ENCODE measurements at regions not wholly inside any gene's neighbourhood (a gene's known extent, or its start where the extent isn't known, plus 50 kb on each side); places are given as distances from the start of the nearest gene placed in this dataset.
A peak's percentile ranks its signal among the peaks of the same experiment; 100 is the strongest.

- peak; percentile 29; the same call in 1 of the 2 replicates for TF ChIP-seq POLR2AphosphoS5 (IDR thresholded peaks at IDR 0.05; ENCODE audit: low read depth)
- TF ChIP-seq CTCF (IDR thresholded peaks at IDR 0.05; ENCODE audit: insufficient read depth, low read length): no peak
- no peak; the same call in 1 of the 2 replicates for TF ChIP-seq GABPA (IDR thresholded peaks at IDR 0.05; ENCODE audit: low read depth)
- TF ChIP-seq SPI1 (IDR thresholded peaks at IDR 0.05; ENCODE audit: borderline replicate concordance, low read depth): peak; percentile 99
- TF ChIP-seq, protein P1, sequence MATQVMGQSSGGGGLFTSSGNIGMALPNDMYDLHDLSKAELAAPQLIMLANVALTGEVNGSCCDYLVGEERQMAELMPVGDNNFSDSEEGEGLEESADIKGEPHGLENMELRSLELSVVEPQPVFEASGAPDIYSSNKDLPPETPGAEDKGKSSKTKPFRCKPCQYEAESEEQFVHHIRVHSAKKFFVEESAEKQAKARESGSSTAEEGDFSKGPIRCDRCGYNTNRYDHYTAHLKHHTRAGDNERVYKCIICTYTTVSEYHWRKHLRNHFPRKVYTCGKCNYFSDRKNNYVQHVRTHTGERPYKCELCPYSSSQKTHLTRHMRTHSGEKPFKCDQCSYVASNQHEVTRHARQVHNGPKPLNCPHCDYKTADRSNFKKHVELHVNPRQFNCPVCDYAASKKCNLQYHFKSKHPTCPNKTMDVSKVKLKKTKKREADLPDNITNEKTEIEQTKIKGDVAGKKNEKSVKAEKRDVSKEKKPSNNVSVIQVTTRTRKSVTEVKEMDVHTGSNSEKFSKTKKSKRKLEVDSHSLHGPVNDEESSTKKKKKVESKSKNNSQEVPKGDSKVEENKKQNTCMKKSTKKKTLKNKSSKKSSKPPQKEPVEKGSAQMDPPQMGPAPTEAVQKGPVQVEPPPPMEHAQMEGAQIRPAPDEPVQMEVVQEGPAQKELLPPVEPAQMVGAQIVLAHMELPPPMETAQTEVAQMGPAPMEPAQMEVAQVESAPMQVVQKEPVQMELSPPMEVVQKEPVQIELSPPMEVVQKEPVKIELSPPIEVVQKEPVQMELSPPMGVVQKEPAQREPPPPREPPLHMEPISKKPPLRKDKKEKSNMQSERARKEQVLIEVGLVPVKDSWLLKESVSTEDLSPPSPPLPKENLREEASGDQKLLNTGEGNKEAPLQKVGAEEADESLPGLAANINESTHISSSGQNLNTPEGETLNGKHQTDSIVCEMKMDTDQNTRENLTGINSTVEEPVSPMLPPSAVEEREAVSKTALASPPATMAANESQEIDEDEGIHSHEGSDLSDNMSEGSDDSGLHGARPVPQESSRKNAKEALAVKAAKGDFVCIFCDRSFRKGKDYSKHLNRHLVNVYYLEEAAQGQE (IDR thresholded peaks at IDR 0.05; ENCODE audit: insufficient replicate concordance, low read depth): no peak
- Histone ChIP-seq H3K27me3 (ENCODE audit: insufficient read depth, poor library complexity, severe bottlenecking) (no peaks in the 10 kb centered on the region), H3K27ac (replicated peaks) (peak overlapping the region; percentile 88), H3K4me3 (replicated peaks; ENCODE audit: insufficient read depth, low read length) (peak overlapping the region; percentile 19)
- peak in 1 of 2 experiments; percentile 89 for DNase-seq (ENCODE audit: low read depth in 1 of 2, low spot score in 1 of 2)
Measured at GRCh38 chr12:124391340-124392261, 96.7 kb downstream of the RFLNA start.

- Histone ChIP-seq H3K27me3 (ENCODE audit: insufficient read depth, poor library complexity, severe bottlenecking) (no peaks in the 10 kb centered on the region), H3K27ac (replicated peaks) (peak overlapping the region; percentile 88), H3K4me3 (replicated peaks; ENCODE audit: insufficient read depth, low read length) (peak overlapping the region; percentile 19)
- DNase-seq (ENCODE audit: low read depth in 1 of 2, low spot score in 1 of 2): peak; percentile 72 to 73
- TF ChIP-seq SPI1 (IDR thresholded peaks at IDR 0.05; ENCODE audit: borderline replicate concordance, low read depth) (peak; percentile 82), CTCF (IDR thresholded peaks at IDR 0.05; ENCODE audit: insufficient read depth, low read length) (no peak)
Measured at GRCh38 chr12:124390442-124391097, 95.7 kb downstream of the RFLNA start.

DNA sequence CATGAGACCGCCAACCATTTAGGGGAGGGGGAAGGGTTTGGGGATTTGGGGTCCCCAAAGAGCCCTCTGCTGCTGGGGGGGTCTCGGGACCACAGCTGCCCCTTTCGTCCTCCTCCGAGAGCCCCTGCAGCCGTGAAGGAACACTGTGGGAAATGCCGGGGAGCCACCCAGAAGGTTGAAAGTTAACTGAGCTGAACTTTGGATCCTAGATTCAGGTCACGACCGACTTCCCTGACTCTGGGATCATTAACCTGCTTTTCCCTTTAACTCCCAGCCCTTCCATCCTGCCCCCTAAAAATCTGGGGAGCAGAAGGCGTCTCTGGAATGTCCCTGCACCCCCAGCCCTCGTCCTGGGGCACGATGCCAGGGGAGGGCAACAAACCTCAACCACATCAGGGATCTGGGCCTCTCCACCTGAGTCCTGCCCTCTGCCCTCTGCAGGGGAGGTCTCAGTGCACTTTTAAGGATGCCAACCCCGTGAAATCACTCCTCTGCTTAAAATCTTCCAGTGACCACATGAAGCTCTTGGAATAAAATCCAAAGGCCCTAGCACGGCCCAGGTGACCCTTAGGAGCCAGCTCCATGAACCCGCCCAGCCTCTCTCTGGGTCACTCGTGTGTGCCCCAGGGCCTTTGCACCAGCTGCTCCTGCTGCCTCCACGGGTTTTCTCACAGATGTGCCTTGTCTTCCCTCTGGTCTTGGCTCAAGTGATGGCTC is 95.0 kb downstream of the RFLNA start:
- DNase-seq (ENCODE audit: low read depth in 1 of 2, low spot score in 1 of 2): no peak
- no peaks in the 10 kb centered on the region for H3K27me3 ChIP-seq (ENCODE audit: insufficient read depth, poor library complexity, severe bottlenecking)
- H3K27ac ChIP-seq (replicated peaks): peak overlapping the region; percentile 88
- H3K4me3 ChIP-seq (replicated peaks; ENCODE audit: insufficient read depth, low read length): no peak overlapping the region
- no peak for TF ChIP-seq CTCF (IDR thresholded peaks at IDR 0.05; ENCODE audit: insufficient read depth, low read length)
- no peak for TF ChIP-seq SPI1 (IDR thresholded peaks at IDR 0.05; ENCODE audit: borderline replicate concordance, low read depth)
- TF ChIP-seq, protein P1 (IDR thresholded peaks at IDR 0.05; ENCODE audit: insufficient replicate concordance, low read depth): no peak
- no peak for TF ChIP-seq POLR2AphosphoS5 (IDR thresholded peaks at IDR 0.05; ENCODE audit: low read depth)
- TF ChIP-seq GABPA (IDR thresholded peaks at IDR 0.05; ENCODE audit: low read depth): no peak

Measured in HL-60 (cell line).